CD4-positive, alpha-beta T cell (primary cell): ENCODE measurements at regions not wholly inside any gene's neighbourhood (a gene's known extent, or its start where the extent isn't known, plus 50 kb on each side); places are given as distances from the start of the nearest gene placed in this dataset.

Experiments used
- ATAC-seq: fragments of 200-7000 bp; cut with Tn5 transposase; one replicate; pipeline ENCODE4 v1.10.0; 2022; ENCODE audit warnings: mild to moderate bottlenecking; ENCODE audit not compliant: poor library complexity
- CTCF ChIA-PET: fragments of 350-600 bp; sonication (Branson Sonifier 250); formaldehyde crosslinking; loops from one replicate; lab custom pipeline; 2021; ENCODE audit warnings: antibody characterized with exemption, inconsistent platforms; lab: Charles Lee
- POLR2A ChIA-PET: fragments of 350-600 bp; sonication (Branson Sonifier 250); formaldehyde crosslinking; loops from one replicate; lab custom pipeline; 2021; ENCODE audit warnings: antibody characterized with exemption, inconsistent platforms; lab: Charles Lee
- DNase-seq, 14 experiments: peaks; one replicate each; pipeline ENCODE4 v3.0.0-alpha.2; 2013 to 2020; ENCODE audit warnings: mixed read lengths in 2 of 14
- H3K27ac ChIP-seq, 2 donors: one replicate each; pipeline versions ENCODE4 v1.5.1 to v1.7.0; 2013; ENCODE audit warnings: low read length in 2 of 2, low read depth in 1 of 2, mild to moderate bottlenecking in 1 of 2
- H3K27me3 ChIP-seq, 2 experiments: 1 replicate in 1 of 2; 2 replicates in 1 of 2; pipeline versions ENCODE4 v1.6.1 to v1.7.0; 2013; ENCODE audit warnings: low read length in 2 of 2, control low read depth in 1 of 2, mild to moderate bottlenecking in 1 of 2, moderate library complexity in 1 of 2; ENCODE audit not compliant: insufficient read depth in 2 of 2, control insufficient read depth in 1 of 2
- H3K36me3 ChIP-seq: one replicate; pipeline ENCODE4 v1.6.1; 2013; ENCODE audit warnings: low read length, control low read depth; ENCODE audit not compliant: insufficient read depth
- H3K4me1 ChIP-seq: one replicate; pipeline ENCODE4 v1.6.1; 2013; ENCODE audit warnings: low read length, control low read depth; ENCODE audit not compliant: insufficient read depth
- H3K4me3 ChIP-seq: one replicate; pipeline ENCODE4 v1.5.1; 2013; ENCODE audit warnings: mild to moderate bottlenecking, low read length, moderate library complexity
- H3K9me3 ChIP-seq, 2 experiments: 1 replicate in 1 of 2; 2 replicates in 1 of 2; pipeline versions ENCODE4 v1.6.1 to v1.7.0; 2013; ENCODE audit warnings: low read length in 2 of 2, mild to moderate bottlenecking in 2 of 2, control low read depth in 1 of 2, moderate library complexity in 1 of 2; ENCODE audit not compliant: control insufficient read depth in 1 of 2, insufficient read depth in 1 of 2
- H3K27ac Mint-ChIP-seq: one replicate; pipeline ENCODE4 v1.8.0; 2020; ENCODE audit warnings: mixed read lengths
- H3K27me3 Mint-ChIP-seq: one replicate; pipeline ENCODE4 v1.8.0; 2021; ENCODE audit warnings: mixed read lengths
- H3K36me3 Mint-ChIP-seq: one replicate; pipeline ENCODE4 v1.8.0; 2021; ENCODE audit warnings: low read depth, mixed read lengths
- H3K4me1 Mint-ChIP-seq: one replicate; pipeline ENCODE4 v1.8.0; 2021; ENCODE audit warnings: low read depth, mixed read lengths
- H3K4me3 Mint-ChIP-seq: one replicate; pipeline ENCODE4 v1.8.0; 2020; ENCODE audit warnings: mild to moderate bottlenecking, mixed read lengths
- H3K9me3 Mint-ChIP-seq: one replicate; pipeline ENCODE4 v1.8.0; 2020; ENCODE audit warnings: mixed read lengths
- CTCF ChIP-seq: fragments of 200-600 bp; IDR thresholded peaks from one replicate; pipeline ENCODE4 v1.8.0; 2022; ENCODE audit warnings: antibody characterized with exemption, mild to moderate bottlenecking
- intact Hi-C, 2 experiments: fragments of 100-400 bp; cut with DNase I in 1 of 2; cut with micrococcal nuclease in 1 of 2; formaldehyde crosslinking; loops; one replicate each; pipeline versions ENCODE4 v1.15.1 to v1.9.0; 2023 to 2025; cut with DNase I, micrococcal nuclease

GRCh38 chr18:67433971-67434370, 82.5 kb downstream of the DSEL start:
- TF ChIP-seq CTCF: no peak
- intact Hi-C loops: no loop called here
- POLR2A ChIA-PET: no interaction called here
- Histone ChIP-seq H3K27me3 (no peaks in the 10 kb centered on the region), H3K9me3 (no peaks in the 10 kb centered on the region), H3K4me3 (no peak overlapping the region), H3K27ac (no peak overlapping the region), H3K36me3 (no peaks in the 10 kb centered on the region), H3K4me1 (no peaks in the 10 kb centered on the region)
- peaks cover 4% of the 10 kb centered on the region for H3K27me3 Mint-ChIP-seq
- no peaks in the 10 kb centered on the region for H3K4me1 Mint-ChIP-seq
- H3K4me3 Mint-ChIP-seq: no peak overlapping the region
- ATAC-seq (no peak), DNase-seq (no peak)
- CTCF ChIA-PET: no interaction called here
- H3K27ac Mint-ChIP-seq: no peak overlapping the region
- H3K9me3 Mint-ChIP-seq: peaks cover 9% of the 10 kb centered on the region
- H3K36me3 Mint-ChIP-seq: no peaks in the 10 kb centered on the region

GRCh38 chr18:67432806-67433205, 83.7 kb downstream of the DSEL start:
- Mint-ChIP-seq H3K4me1 (no peaks in the 10 kb centered on the region), H3K36me3 (no peaks in the 10 kb centered on the region), H3K4me3 (no peak overlapping the region), H3K9me3 (peaks cover 9% of the 10 kb centered on the region), H3K27ac (no peak overlapping the region), H3K27me3 (peaks cover 4% of the 10 kb centered on the region)
- Histone ChIP-seq H3K9me3 (no peaks in the 10 kb centered on the region), H3K36me3 (no peaks in the 10 kb centered on the region), H3K4me1 (no peaks in the 10 kb centered on the region), H3K27me3 (no peaks in the 10 kb centered on the region), H3K27ac (no peak overlapping the region), H3K4me3 (no peak overlapping the region)
- no peak for TF ChIP-seq CTCF
- CTCF ChIA-PET: no interaction called here
- POLR2A ChIA-PET: interaction anchor here (0.8 kb wide), 1 partner anchor 456 kb away, joined by 3 read pairs; no protein-coding TSS in a partner anchor
- intact Hi-C loops: no loop called here
- DNase-seq (no peak), ATAC-seq (no peak)

GRCh38 chr18:67428805-67429204, 87.7 kb downstream of the DSEL start:
- ATAC-seq (no peak), DNase-seq (no peak)
- H3K27ac ChIP-seq: no peak overlapping the region
- no peaks in the 10 kb centered on the region for H3K4me1 ChIP-seq
- no peak overlapping the region for H3K4me3 Mint-ChIP-seq
- H3K36me3 Mint-ChIP-seq: no peaks in the 10 kb centered on the region
- intact Hi-C loops: no loop called here
- no peak for TF ChIP-seq CTCF
- ChIA-PET POLR2A (no interaction called here), CTCF (no interaction called here)
- no peaks in the 10 kb centered on the region for H3K9me3 ChIP-seq
- H3K4me3 ChIP-seq: no peak overlapping the region
- no peaks in the 10 kb centered on the region for H3K27me3 ChIP-seq
- H3K27ac Mint-ChIP-seq: no peak overlapping the region
- no peaks in the 10 kb centered on the region for H3K36me3 ChIP-seq
- H3K9me3 Mint-ChIP-seq: no peaks in the 10 kb centered on the region
- no peaks in the 10 kb centered on the region for H3K4me1 Mint-ChIP-seq
- H3K27me3 Mint-ChIP-seq: peaks cover 4% of the 10 kb centered on the region
